GM23338 (cell line): ENCODE measurements at regions not wholly inside any gene's neighbourhood (a gene's known extent, or its start where the extent isn't known, plus 50 kb on each side); places are given as distances from the start of the nearest gene placed in this dataset.

ENCODE experiments used
- EZH2 ChIP-seq: fragments of 200-600 bp; sonication (generic); IDR thresholded peaks from one replicate; pipeline ENCODE4 v1.8.0; 2017; ENCODE audit warnings: antibody characterized with exemption, mild to moderate bottlenecking, low read depth; ENCODE audit not compliant: unreplicated experiment
- POLR2AphosphoS5 ChIP-seq: IDR thresholded peaks from 2 replicates; pipeline ENCODE4 v1.6.1; 2016; ENCODE audit warnings: antibody characterized with exemption, low read depth

DNA sequence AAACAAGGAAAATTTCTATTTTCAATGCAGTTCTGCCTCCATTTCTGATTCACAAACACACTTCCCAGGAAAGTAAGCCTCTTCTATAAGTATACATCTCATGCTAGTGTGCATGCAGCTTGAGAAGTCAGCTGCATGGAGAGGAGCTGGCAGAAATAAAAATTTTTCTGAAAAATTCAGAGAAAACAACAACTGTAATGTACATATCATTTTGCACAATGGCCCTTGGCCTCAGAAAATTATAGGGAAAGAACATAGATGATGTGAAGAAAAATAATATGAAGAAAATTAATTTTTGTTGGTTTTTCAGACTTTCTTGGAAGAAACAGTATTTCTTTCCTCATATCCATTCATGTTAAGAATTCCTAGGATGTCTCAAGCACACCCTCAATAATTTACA, 277.8 kb upstream of the ADRA1B start:
- TF ChIP-seq POLR2AphosphoS5 (no peak), EZH2 (no peak)
